CD4-positive, CD25-positive, alpha-beta regulatory T cell (primary cell): ENCODE measurements at regions not wholly inside any gene's neighbourhood (a gene's known extent, or its start where the extent isn't known, plus 50 kb on each side); places are given as distances from the start of the nearest gene placed in this dataset.

ENCODE experiments used
- ATAC-seq, 2 donors: fragments of 150-1000 bp; cut with Tn5 transposase; one replicate each; pipeline ENCODE4 v1.10.0; 2021; ENCODE audit warnings: low read depth in 2 of 2, moderate number of reproducible peaks in 2 of 2, moderate library complexity in 1 of 2
- DNase-seq, 3 donors: peaks; one replicate each; pipeline versions ENCODE4 v3.0.0 to v3.0.0-alpha.2; 2012 to 2022; ENCODE audit warnings: mixed read lengths in 1 of 3
- H3K27ac ChIP-seq: one replicate; pipeline ENCODE4 v1.7.0; 2013; ENCODE audit warnings: mild to moderate bottlenecking, low read length; ENCODE audit not compliant: insufficient read depth, poor library complexity, severe bottlenecking
- H3K27me3 ChIP-seq: one replicate; pipeline ENCODE4 v1.7.0; 2013; ENCODE audit warnings: low read length; ENCODE audit not compliant: control insufficient read depth, insufficient read depth
- H3K36me3 ChIP-seq: one replicate; pipeline ENCODE4 v1.7.0; 2013; ENCODE audit warnings: mild to moderate bottlenecking, low read length, moderate library complexity; ENCODE audit not compliant: control insufficient read depth, insufficient read depth
- H3K4me1 ChIP-seq: 2 replicates; pipeline ENCODE4 v1.7.0; 2013; ENCODE audit warnings: mild to moderate bottlenecking, low read length; ENCODE audit not compliant: insufficient read depth, control insufficient read depth, poor library complexity, severe bottlenecking
- H3K4me3 ChIP-seq: one replicate; pipeline ENCODE4 v1.7.0; 2013; ENCODE audit warnings: low read depth, mild to moderate bottlenecking, low read length, moderate library complexity
- H3K9me3 ChIP-seq, 2 experiments: 1 replicate in 1 of 2; 2 replicates in 1 of 2; pipeline ENCODE4 v1.7.0; 2013; ENCODE audit warnings: low read length in 2 of 2, mild to moderate bottlenecking in 1 of 2, moderate library complexity in 1 of 2; ENCODE audit not compliant: control insufficient read depth in 2 of 2
- H3K27ac Mint-ChIP-seq, 3 donors: one replicate each; pipeline ENCODE4 v1.8.0; 2020 to 2022; ENCODE audit warnings: mild to moderate bottlenecking in 3 of 3, mixed read lengths in 3 of 3, moderate library complexity in 2 of 3
- H3K27me3 Mint-ChIP-seq: one replicate; pipeline ENCODE4 v1.8.0; 2022; ENCODE audit warnings: mild to moderate bottlenecking, mixed read lengths
- H3K36me3 Mint-ChIP-seq: one replicate; pipeline ENCODE4 v1.8.0; 2020; ENCODE audit warnings: mixed read lengths
- H3K4me1 Mint-ChIP-seq, 4 donors: one replicate each; pipeline ENCODE4 v1.8.0; 2020 to 2022; ENCODE audit warnings: mixed read lengths in 4 of 4, mild to moderate bottlenecking in 1 of 4
- H3K4me3 Mint-ChIP-seq, 4 donors: one replicate each; pipeline ENCODE4 v1.8.0; 2020 to 2022; ENCODE audit warnings: mild to moderate bottlenecking in 4 of 4, mixed read lengths in 4 of 4, moderate library complexity in 3 of 4
- H3K9me3 Mint-ChIP-seq, 7 donors: one replicate each; pipeline ENCODE4 v1.8.0; 2020 to 2022; ENCODE audit warnings: mixed read lengths in 7 of 7, mild to moderate bottlenecking in 3 of 7, moderate library complexity in 2 of 7

- no peaks in the 10 kb centered on the region for H3K36me3 Mint-ChIP-seq
- ATAC-seq, result no peak
- no peak for DNase-seq
- Histone ChIP-seq H3K4me3 (no peak overlapping the region), H3K27me3 (no peaks in the 10 kb centered on the region), H3K4me1 (no peaks in the 10 kb centered on the region), H3K36me3 (no peaks in the 10 kb centered on the region), H3K9me3 (peaks cover 2 to 11% of the 10 kb centered on the region in 2 experiments), H3K27ac (no peak overlapping the region)
- no peak overlapping the region for H3K27ac Mint-ChIP-seq
- H3K4me1 Mint-ChIP-seq, result no peaks in the 10 kb centered on the region
- no peak overlapping the region for H3K4me3 Mint-ChIP-seq
- H3K9me3 Mint-ChIP-seq, result peaks cover 3 to 15% (median 6%) of the 10 kb centered on the region in 7 donors
- H3K27me3 Mint-ChIP-seq, result no peaks in the 10 kb centered on the region
Measured at GRCh38 chr14:43172899-43173548, 1334.1 kb downstream of the FSCB start.

GRCh38 chr14:43169722-43170121 lies 1337.4 kb downstream of the FSCB start:
- Mint-ChIP-seq H3K9me3 (peaks cover 3 to 20% (median 6%) of the 10 kb centered on the region in 7 donors), H3K27ac (no peak overlapping the region), H3K4me1 (no peaks in the 10 kb centered on the region), H3K36me3 (no peaks in the 10 kb centered on the region), H3K27me3 (no peaks in the 10 kb centered on the region), H3K4me3 (no peak overlapping the region)
- peaks cover 2 to 4% of the 10 kb centered on the region in 2 experiments for H3K9me3 ChIP-seq
- DNase-seq (no peak), ATAC-seq (no peak)
- no peaks in the 10 kb centered on the region for H3K27me3 ChIP-seq
- H3K36me3 ChIP-seq, result no peaks in the 10 kb centered on the region
- H3K4me3 ChIP-seq, result no peak overlapping the region
- H3K27ac ChIP-seq, result no peak overlapping the region
- H3K4me1 ChIP-seq, result no peaks in the 10 kb centered on the region

GRCh38 chr14:43168371-43168925 lies 1338.6 kb downstream of the FSCB start:
- Mint-ChIP-seq H3K9me3 (peaks cover 3 to 22% (median 6%) of the 10 kb centered on the region in 7 donors), H3K27ac (no peak overlapping the region)

GRCh38 chr14:43166163-43166562 lies 1340.9 kb downstream of the FSCB start:
- Histone ChIP-seq H3K36me3 (no peaks in the 10 kb centered on the region), H3K4me3 (no peak overlapping the region), H3K4me1 (no peaks in the 10 kb centered on the region), H3K9me3 (peaks cover 0 to 7% of the 10 kb centered on the region in 2 experiments), H3K27ac (no peak overlapping the region), H3K27me3 (no peaks in the 10 kb centered on the region)
- Mint-ChIP-seq H3K27me3 (no peaks in the 10 kb centered on the region), H3K4me3 (no peak overlapping the region), H3K9me3 (peaks cover 0 to 25% (median 2%) of the 10 kb centered on the region in 7 donors), H3K27ac (no peak overlapping the region), H3K4me1 (no peaks in the 10 kb centered on the region), H3K36me3 (no peaks in the 10 kb centered on the region)
- ATAC-seq (no peak), DNase-seq (no peak)

More at GRCh38 chr14:43168371-43168925, 1338.6 kb downstream of the FSCB start:
- Histone ChIP-seq H3K9me3 (peaks cover 2 to 4% of the 10 kb centered on the region in 2 experiments), H3K27me3 (no peaks in the 10 kb centered on the region), H3K27ac (no peak overlapping the region), H3K36me3 (no peaks in the 10 kb centered on the region), H3K4me3 (no peak overlapping the region), H3K4me1 (no peaks in the 10 kb centered on the region)
- H3K36me3 Mint-ChIP-seq, result no peaks in the 10 kb centered on the region
- no peaks in the 10 kb centered on the region for H3K4me1 Mint-ChIP-seq
- no peaks in the 10 kb centered on the region for H3K27me3 Mint-ChIP-seq
- no peak for DNase-seq
- ATAC-seq, result no peak
- no peak overlapping the region for H3K4me3 Mint-ChIP-seq

- H3K27ac Mint-ChIP-seq, result no peak overlapping the region
- H3K27ac ChIP-seq, result no peak overlapping the region
- no peak overlapping the region for H3K4me3 ChIP-seq
- H3K4me1 Mint-ChIP-seq, result no peaks in the 10 kb centered on the region
- no peaks in the 10 kb centered on the region for H3K36me3 Mint-ChIP-seq
- no peak overlapping the region for H3K4me3 Mint-ChIP-seq
- no peak for DNase-seq
- ATAC-seq, result no peak
- H3K36me3 ChIP-seq, result no peaks in the 10 kb centered on the region
- H3K27me3 Mint-ChIP-seq, result no peaks in the 10 kb centered on the region
- peaks cover 0 to 20% (median 1%) of the 10 kb centered on the region in 7 donors for H3K9me3 Mint-ChIP-seq
- no peaks in the 10 kb centered on the region for H3K4me1 ChIP-seq
- H3K9me3 ChIP-seq, result peaks cover 0 to 7% of the 10 kb centered on the region in 2 experiments
- no peaks in the 10 kb centered on the region for H3K27me3 ChIP-seq
Measured at GRCh38 chr14:43165651-43166050, 1341.4 kb downstream of the FSCB start.

- no peaks in the 10 kb centered on the region for H3K4me1 Mint-ChIP-seq
- no peak overlapping the region for H3K4me3 Mint-ChIP-seq
- no peaks in the 10 kb centered on the region for H3K36me3 Mint-ChIP-seq
- no peak overlapping the region for H3K4me3 ChIP-seq
- DNase-seq (no peak), ATAC-seq (no peak)
- H3K27me3 Mint-ChIP-seq, result no peaks in the 10 kb centered on the region
- H3K9me3 Mint-ChIP-seq, result peaks cover 0 to 9% (median 5%) of the 10 kb centered on the region in 7 donors
- H3K27ac Mint-ChIP-seq, result no peak overlapping the region
- H3K4me1 ChIP-seq, result no peaks in the 10 kb centered on the region
- H3K27me3 ChIP-seq, result no peaks in the 10 kb centered on the region
- H3K27ac ChIP-seq, result no peak overlapping the region
- peaks cover 0 to 7% of the 10 kb centered on the region in 2 experiments for H3K9me3 ChIP-seq
- H3K36me3 ChIP-seq, result no peaks in the 10 kb centered on the region
Measured at GRCh38 chr14:43161477-43161876, 1345.6 kb downstream of the FSCB start.

GRCh38 chr14:43157661-43158060 lies 1349.4 kb downstream of the FSCB start:
- Histone ChIP-seq H3K27ac (no peak overlapping the region), H3K27me3 (no peaks in the 10 kb centered on the region), H3K36me3 (no peaks in the 10 kb centered on the region), H3K9me3 (peaks cover 0 to 4% of the 10 kb centered on the region in 2 experiments), H3K4me3 (no peak overlapping the region), H3K4me1 (no peaks in the 10 kb centered on the region)
- Mint-ChIP-seq H3K36me3 (no peaks in the 10 kb centered on the region), H3K9me3 (peaks cover 4 to 17% (median 7%) of the 10 kb centered on the region in 7 donors), H3K27me3 (no peaks in the 10 kb centered on the region), H3K4me1 (no peaks in the 10 kb centered on the region), H3K4me3 (no peak overlapping the region), H3K27ac (no peak overlapping the region)
- ATAC-seq, result no peak
- no peak for DNase-seq

- H3K36me3 Mint-ChIP-seq, result no peaks in the 10 kb centered on the region
- Histone ChIP-seq H3K36me3 (no peaks in the 10 kb centered on the region), H3K9me3 (peaks cover 0 to 3% of the 10 kb centered on the region in 2 experiments), H3K27ac (no peak overlapping the region), H3K4me1 (no peaks in the 10 kb centered on the region), H3K4me3 (no peak overlapping the region), H3K27me3 (no peaks in the 10 kb centered on the region)
- DNase-seq, result no peak
- H3K27ac Mint-ChIP-seq, result no peak overlapping the region
- no peak overlapping the region for H3K4me3 Mint-ChIP-seq
- H3K27me3 Mint-ChIP-seq, result no peaks in the 10 kb centered on the region
- H3K4me1 Mint-ChIP-seq, result no peaks in the 10 kb centered on the region
- no peak for ATAC-seq
- peaks cover 1 to 14% (median 7%) of the 10 kb centered on the region in 7 donors for H3K9me3 Mint-ChIP-seq
Measured at GRCh38 chr14:43155924-43156323, 1351.2 kb downstream of the FSCB start.
